ENCODE measurements at regions not wholly inside any gene's neighbourhood (a gene's known extent, or its start where the extent isn't known, plus 50 kb on each side); places are given as distances from the start of the nearest gene placed in this dataset.

- no peak for TF ChIP-seq CTCF (conservative IDR thresholded peaks at IDR 0.05 in 1 of 2, IDR thresholded peaks at IDR 0.05 in 1 of 2; ENCODE audit: extremely low read depth in 1 of 2, insufficient read depth in 1 of 2, low read depth in 1 of 2, low read length in 2 of 2)
- TF ChIP-seq EZH2 (IDR thresholded peaks at IDR 0.05; ENCODE audit: borderline replicate concordance, low read length), result no peak
These were observed 351.9 kb upstream of the CAMK1G start for GRCh38 chr1:209231476-209232156.
